T-helper 2 cell treated with Interferon-gamma antibody and Interleukin-4, amounts not matched to agents 5 μg/mL and 100 μg/mL, for 36 hours (primary cell): ENCODE measurements at regions not wholly inside any gene's neighbourhood (a gene's known extent, or its start where the extent isn't known, plus 50 kb on each side); places are given as distances from the start of the nearest gene placed in this dataset.
A peak's percentile ranks its signal among the peaks of the same experiment; 100 is the strongest.

Experiments used
- DNase-seq: peaks from one replicate; pipeline ENCODE4 v3.0.0; 2021; ENCODE audit warnings: low spot score
- H3K27ac Mint-ChIP-seq: one replicate; pipeline ENCODE4 v1.8.0; 2021; ENCODE audit warnings: mild to moderate bottlenecking, mixed read lengths
- H3K27me3 Mint-ChIP-seq: one replicate; pipeline ENCODE4 v1.8.0; 2021; ENCODE audit warnings: low read depth, mixed read lengths
- H3K36me3 Mint-ChIP-seq: one replicate; pipeline ENCODE4 v1.8.0; 2021; ENCODE audit warnings: low read depth, mixed read lengths
- H3K4me1 Mint-ChIP-seq: one replicate; pipeline ENCODE4 v1.8.0; 2021; ENCODE audit warnings: low read depth, mixed read lengths
- H3K4me3 Mint-ChIP-seq: one replicate; pipeline ENCODE4 v1.8.0; 2022; ENCODE audit warnings: mild to moderate bottlenecking, moderate library complexity, mixed read lengths
- H3K9me3 Mint-ChIP-seq: one replicate; pipeline ENCODE4 v1.8.0; 2021; ENCODE audit warnings: mixed read lengths

DNA sequence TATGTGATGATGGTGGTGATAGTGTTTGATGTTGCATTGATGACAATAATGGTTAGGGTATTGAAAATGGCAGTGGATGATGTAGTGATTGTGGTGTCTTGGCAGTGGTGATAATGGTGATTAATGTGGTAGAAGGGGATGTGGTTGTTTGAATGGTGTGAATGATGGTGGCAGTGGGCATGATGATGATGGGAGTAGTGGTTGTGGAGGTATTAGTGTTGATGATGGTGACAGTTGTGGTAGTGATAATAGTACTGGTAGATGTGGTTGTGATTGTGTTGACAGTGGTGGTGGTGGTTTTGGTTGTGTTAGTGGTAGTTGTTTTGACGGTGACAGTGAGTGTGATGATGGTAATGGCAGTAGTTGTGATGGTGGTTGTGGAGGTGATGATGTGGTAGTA is 1049.0 kb downstream of the VRK1 start:
- Mint-ChIP-seq H3K4me3 (no peak overlapping the region), H3K36me3 (no peaks in the 10 kb centered on the region), H3K9me3 (no peaks in the 10 kb centered on the region), H3K27me3 (peaks cover 14% of the 10 kb centered on the region), H3K27ac (no peak overlapping the region), H3K4me1 (peaks cover 7% of the 10 kb centered on the region)
- DNase-seq, result no peak

DNA sequence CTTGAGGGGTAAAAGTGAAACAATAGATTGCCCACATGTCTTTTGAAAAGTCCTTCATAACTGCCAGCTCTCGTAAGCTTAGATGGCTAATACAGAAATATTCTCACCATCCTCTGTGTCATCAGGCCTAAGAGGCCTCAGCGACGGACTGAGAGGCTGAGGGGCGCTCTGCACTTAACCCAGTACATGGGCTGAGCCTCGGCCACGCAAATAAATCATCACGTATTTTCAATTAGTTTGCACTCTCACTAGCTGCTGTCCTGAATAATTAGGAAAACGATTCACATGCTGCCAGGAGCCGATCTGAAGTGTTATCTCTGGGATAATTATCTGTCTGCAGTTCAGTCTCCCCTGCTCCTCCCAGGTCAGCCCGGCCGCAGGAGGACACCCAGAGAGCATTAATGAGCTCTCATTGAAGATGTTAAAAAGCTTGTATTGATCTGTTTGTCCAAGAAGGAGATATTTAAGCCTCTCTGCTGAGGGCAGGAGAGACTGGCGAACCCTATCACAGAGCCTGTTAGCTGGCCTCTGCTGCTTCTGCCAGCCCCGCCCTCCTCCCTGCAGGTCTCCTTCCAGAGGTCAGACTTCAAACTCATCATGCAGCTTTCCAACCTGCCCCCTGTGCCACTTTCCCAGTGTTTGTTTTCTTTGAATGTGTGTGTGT is 1051.3 kb downstream of the VRK1 start:
- Mint-ChIP-seq H3K4me1 (no peaks in the 10 kb centered on the region), H3K27ac (no peak overlapping the region), H3K27me3 (peaks cover 10% of the 10 kb centered on the region), H3K36me3 (no peaks in the 10 kb centered on the region), H3K4me3 (no peak overlapping the region), H3K9me3 (no peaks in the 10 kb centered on the region)
- no peak for DNase-seq

DNA sequence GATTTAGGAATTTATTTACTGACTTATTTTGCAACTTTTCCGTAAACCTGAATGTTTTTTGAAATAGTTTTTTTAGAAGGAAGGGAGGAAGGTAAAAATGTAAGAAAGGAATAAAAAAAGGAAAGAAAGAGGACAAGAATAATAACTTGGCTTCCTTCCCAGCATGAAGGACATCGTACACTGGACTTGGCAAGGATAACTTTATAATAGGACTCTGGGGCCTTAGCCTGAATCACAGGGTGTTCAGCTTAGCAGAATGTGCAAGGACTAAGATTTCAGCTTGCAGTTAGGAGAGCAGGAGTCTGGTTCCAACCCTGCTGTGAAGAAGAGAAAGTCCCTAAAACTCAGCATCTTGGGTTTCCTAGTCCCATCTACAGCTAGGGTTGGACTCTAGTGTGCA is 1053.3 kb downstream of the VRK1 start:
- Mint-ChIP-seq H3K27ac (no peak overlapping the region), H3K9me3 (no peaks in the 10 kb centered on the region), H3K4me3 (no peak overlapping the region), H3K36me3 (no peaks in the 10 kb centered on the region), H3K4me1 (no peaks in the 10 kb centered on the region), H3K27me3 (peaks cover 10% of the 10 kb centered on the region)
- DNase-seq, result no peak

DNA sequence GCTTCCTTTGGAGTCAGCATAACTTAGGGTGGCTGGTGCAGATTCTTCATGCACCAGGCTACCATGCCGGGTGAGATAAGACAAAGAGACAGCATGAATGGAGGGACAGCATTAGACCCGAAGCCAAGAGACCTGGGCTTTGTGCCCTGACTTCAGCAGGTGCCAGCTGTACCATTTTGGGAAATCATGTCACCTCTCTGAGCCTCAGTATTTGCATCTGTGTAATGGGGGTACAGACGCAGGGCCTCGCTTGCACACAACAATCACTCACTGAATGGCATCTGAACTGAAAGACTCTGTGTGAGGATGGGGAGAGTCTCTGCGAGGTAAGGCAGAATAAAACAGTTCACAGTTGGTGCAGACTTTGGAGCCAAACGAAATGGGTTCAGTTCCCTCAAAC is 1053.7 kb downstream of the VRK1 start:
- Mint-ChIP-seq H3K4me3 (no peak overlapping the region), H3K36me3 (no peaks in the 10 kb centered on the region), H3K27ac (no peak overlapping the region), H3K4me1 (no peaks in the 10 kb centered on the region), H3K27me3 (peaks cover 10% of the 10 kb centered on the region), H3K9me3 (no peaks in the 10 kb centered on the region)
- no peak for DNase-seq

DNA sequence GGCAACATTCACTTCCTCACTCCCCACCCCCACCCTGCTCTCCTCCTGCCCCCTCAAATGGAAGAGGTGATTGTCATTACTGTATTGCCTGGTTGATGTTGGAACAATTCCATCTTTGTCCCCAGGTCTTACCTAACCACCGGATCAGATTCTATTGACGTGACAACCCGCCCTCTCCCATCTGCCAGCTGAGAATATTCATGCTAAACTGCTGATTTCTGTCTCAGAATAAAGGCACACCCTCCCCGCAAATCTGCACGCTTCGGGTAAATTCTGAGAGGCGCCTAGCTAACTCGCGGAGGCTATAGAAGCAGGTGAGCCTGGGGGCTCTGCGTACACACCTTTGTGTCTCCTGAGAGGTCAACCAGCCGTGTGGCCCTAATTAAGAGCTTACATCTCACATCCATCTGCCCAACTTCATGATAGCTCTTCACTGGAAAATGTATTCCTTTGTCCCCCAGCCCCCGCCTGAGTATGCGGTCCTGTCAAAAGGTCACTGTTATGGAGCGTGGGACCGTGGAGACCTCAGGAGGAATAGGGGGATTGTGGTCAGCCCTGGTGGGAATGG is 1054.3 kb downstream of the VRK1 start:
- Mint-ChIP-seq H3K9me3 (no peaks in the 10 kb centered on the region), H3K27ac (no peak overlapping the region), H3K27me3 (peaks cover 12% of the 10 kb centered on the region), H3K4me1 (no peaks in the 10 kb centered on the region), H3K4me3 (no peak overlapping the region), H3K36me3 (no peaks in the 10 kb centered on the region)
- DNase-seq, result no peak

DNA sequence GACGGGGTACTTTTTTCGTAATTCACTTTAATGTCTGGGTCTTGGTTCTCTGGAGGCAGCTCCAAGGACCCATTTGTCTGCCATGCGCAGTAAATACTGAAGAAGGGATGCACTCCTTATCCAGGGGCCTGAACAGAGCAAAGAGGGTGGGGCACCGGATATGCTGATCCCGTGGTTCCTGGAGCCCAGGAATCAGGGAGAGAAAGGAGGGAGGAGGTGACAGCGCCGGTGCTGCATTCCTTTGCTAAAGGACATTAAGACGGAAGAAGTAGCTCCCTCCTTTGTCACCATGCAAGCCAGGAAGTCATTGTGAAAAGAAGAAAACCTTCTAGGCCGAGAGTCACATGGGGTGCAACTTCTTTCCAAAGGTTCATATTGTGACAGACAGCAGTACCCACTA is 1057.7 kb downstream of the VRK1 start:
- Mint-ChIP-seq H3K36me3 (no peaks in the 10 kb centered on the region), H3K9me3 (no peaks in the 10 kb centered on the region), H3K4me3 (no peak overlapping the region), H3K4me1 (no peaks in the 10 kb centered on the region), H3K27ac (no peak overlapping the region), H3K27me3 (peaks cover 11% of the 10 kb centered on the region)
- DNase-seq, result no peak

DNA sequence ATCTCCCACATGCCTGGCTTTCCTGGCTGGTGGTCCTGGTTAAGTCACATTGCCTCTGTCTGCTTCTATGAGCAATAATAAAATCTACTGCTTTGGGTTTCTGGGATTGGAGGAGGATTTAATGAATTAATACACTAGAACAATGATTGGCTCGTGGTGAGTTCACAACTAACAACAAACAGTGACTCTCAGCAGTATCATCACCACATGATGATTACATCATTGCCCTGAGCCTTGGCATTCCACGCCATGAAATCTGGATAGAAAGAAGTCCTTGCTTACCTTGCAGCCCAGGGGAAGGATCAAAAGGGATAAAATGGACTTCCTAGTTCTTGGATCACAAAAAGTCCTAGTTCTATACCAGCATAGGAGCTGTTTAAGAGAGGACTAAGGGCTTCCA is 1069.0 kb downstream of the VRK1 start:
- Mint-ChIP-seq H3K4me3 (no peak overlapping the region), H3K27ac (no peak overlapping the region), H3K27me3 (peaks cover 4% of the 10 kb centered on the region), H3K9me3 (no peaks in the 10 kb centered on the region), H3K36me3 (no peaks in the 10 kb centered on the region), H3K4me1 (peaks cover 8% of the 10 kb centered on the region)
- DNase-seq, result no peak

DNA sequence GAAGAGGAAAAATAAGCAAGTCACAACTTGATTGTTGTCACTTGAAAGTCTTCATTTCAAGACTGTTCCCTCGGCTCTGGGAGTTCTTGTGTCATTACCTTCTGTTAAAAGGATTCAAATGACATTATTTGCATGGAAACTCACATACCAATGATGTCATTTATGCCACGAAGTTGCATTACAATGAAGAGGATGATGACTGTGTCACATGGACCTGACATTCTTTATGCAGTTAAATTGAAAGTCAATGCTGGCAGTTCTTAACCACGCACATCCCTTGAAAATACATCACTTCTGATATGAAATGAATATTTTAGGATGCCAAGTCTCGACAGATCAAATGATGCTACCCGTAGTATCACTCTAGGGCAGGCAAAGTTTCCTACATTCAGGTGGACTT is 1069.5 kb downstream of the VRK1 start:
- no peak overlapping the region for H3K27ac Mint-ChIP-seq
- no peak overlapping the region for H3K4me3 Mint-ChIP-seq
- no peaks in the 10 kb centered on the region for H3K36me3 Mint-ChIP-seq
- DNase-seq, result no peak
- H3K4me1 Mint-ChIP-seq, result peaks cover 8% of the 10 kb centered on the region
- H3K9me3 Mint-ChIP-seq, result no peaks in the 10 kb centered on the region
- peaks cover 8% of the 10 kb centered on the region for H3K27me3 Mint-ChIP-seq

DNA sequence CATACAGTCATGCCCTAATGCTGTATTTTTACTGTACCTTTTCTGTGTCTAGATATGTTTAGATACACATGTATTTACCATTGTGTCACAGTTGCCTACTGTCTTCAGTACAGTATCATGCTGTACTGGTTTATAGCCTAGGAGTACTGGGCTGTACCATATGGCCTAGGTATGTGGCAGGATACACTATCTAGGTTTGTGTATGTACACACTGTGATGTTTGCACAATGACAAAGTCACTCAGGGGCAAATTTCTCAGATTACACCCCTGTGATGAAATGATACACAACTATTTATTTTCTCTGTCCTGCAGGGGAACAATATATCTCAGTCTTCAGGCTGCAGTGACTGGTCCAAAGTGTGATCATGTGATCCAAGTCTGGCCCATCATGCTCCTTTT is 1076.1 kb downstream of the VRK1 start:
- Mint-ChIP-seq H3K36me3 (no peaks in the 10 kb centered on the region), H3K27me3 (peaks cover 8% of the 10 kb centered on the region), H3K9me3 (peaks cover 7% of the 10 kb centered on the region), H3K4me3 (no peak overlapping the region), H3K4me1 (peaks cover 14% of the 10 kb centered on the region), H3K27ac (no peak overlapping the region)
- no peak for DNase-seq

DNA sequence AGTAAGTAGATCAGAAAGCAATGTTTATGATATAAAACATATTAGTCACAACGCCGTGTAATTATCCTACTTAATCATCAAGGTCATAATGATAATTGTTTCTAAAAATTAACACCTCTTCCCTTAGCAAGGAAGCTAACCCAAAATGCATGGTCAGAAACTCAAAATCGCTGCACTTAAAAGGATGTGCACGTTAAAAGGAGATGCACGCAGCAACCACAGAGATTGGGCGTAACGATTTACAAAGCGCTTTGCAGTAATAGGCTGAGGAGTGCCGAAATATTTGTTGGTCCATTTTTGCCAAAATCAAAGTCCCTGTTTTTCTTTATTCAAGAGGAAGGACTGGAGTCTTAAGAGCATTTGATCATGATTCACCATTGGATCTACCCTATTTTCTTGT is 1077.2 kb downstream of the VRK1 start:
- Mint-ChIP-seq H3K9me3 (peaks cover 12% of the 10 kb centered on the region), H3K36me3 (peaks cover 3% of the 10 kb centered on the region), H3K27me3 (peaks cover 8% of the 10 kb centered on the region), H3K27ac (no peak overlapping the region), H3K4me3 (no peak overlapping the region), H3K4me1 (peaks cover 24% of the 10 kb centered on the region)
- DNase-seq, result no peak

DNA sequence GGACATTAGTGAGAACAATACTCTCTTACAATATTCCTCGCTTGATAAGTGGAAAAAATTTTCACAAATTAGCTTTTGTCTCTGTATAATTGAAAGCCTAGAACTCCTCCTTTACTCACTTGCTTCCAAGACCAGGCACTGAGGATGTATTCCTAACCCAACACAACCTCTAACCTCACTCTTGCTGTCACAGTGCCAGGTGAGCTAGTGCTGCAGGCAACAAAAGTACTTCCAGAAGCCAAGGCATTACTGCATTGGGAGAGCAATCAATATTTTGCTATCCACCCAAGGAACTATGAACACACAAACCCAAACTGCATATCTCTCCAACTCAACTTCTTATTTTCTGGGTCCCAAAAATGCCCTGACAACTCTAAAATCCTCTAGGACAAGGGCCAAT is 1081.0 kb downstream of the VRK1 start:
- DNase-seq, result no peak
- Mint-ChIP-seq H3K9me3 (peaks cover 20% of the 10 kb centered on the region), H3K4me3 (no peak overlapping the region), H3K27me3 (no peaks in the 10 kb centered on the region), H3K27ac (peak overlapping the region; percentile 3), H3K4me1 (peaks cover 24% of the 10 kb centered on the region), H3K36me3 (peaks cover 4% of the 10 kb centered on the region)

DNA sequence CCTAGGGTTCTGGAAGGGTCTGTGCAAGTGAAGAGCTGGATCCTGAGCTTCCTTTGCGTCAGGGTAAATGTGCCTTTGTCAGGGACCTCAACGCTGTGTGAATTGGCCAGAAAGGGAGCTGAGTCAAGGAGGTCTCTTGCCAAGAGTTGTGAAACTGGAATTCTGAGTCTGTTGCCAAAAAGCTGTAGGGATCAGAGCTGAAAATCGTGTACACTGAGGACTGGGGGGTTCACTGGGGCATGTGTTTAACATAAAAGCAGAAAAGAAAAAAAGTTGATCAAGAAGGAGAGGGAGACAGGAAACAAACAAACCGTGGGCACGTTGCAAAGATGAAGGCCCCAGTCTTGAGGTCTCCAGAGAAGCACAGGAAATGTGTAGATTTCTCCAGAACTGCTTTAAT is 1081.5 kb downstream of the VRK1 start:
- no peaks in the 10 kb centered on the region for H3K27me3 Mint-ChIP-seq
- peak overlapping the region; percentile 3 for H3K27ac Mint-ChIP-seq
- peaks cover 20% of the 10 kb centered on the region for H3K9me3 Mint-ChIP-seq
- no peak for DNase-seq
- H3K4me3 Mint-ChIP-seq, result no peak overlapping the region
- H3K36me3 Mint-ChIP-seq, result peaks cover 4% of the 10 kb centered on the region
- peaks cover 22% of the 10 kb centered on the region for H3K4me1 Mint-ChIP-seq

DNA sequence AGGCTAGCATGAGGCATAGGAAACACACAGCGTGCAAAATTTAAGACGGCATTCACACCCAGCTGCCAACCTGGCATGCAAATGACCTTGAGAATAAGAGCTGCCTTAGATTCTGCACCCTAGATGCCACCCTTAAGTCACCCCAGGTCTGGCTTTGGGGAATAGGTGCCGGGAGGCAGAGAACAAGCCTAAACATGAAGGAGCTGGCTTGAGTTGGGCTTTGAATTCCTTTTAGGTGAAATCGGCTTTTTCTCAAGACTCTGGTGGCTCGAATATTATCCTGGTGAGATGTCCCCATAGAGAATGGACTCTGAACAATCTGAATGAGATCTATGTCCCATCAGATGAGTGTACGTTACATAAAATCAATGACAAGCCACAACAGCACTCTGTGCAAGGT is 1090.5 kb downstream of the VRK1 start:
- H3K9me3 Mint-ChIP-seq, result peaks cover 4% of the 10 kb centered on the region
- H3K27ac Mint-ChIP-seq, result no peak overlapping the region
- H3K27me3 Mint-ChIP-seq, result no peaks in the 10 kb centered on the region
- no peaks in the 10 kb centered on the region for H3K36me3 Mint-ChIP-seq
- H3K4me3 Mint-ChIP-seq, result no peak overlapping the region
- peaks cover 3% of the 10 kb centered on the region for H3K4me1 Mint-ChIP-seq
- DNase-seq, result no peak

DNA sequence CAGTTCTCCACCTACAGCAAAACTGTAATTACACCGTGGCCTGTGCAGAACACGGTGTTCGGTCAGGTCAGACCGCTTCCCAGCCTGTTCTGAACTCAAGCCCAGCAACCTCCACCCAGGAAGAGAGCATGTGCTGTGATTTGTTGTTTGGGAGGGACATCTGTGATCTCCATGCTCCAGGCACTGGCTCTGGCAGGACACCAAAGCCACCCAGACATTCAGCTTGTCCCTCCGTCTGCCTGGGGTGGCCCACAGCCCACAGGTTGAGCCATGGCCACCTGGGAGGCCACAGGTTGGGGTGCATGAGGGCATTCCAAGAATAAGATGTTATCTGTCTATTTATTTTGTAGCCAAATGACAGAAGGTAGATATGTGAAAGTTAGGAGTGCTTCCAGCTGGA is 1091.1 kb downstream of the VRK1 start:
- Mint-ChIP-seq H3K4me3 (no peak overlapping the region), H3K36me3 (no peaks in the 10 kb centered on the region), H3K9me3 (peaks cover 4% of the 10 kb centered on the region), H3K27ac (no peak overlapping the region), H3K4me1 (peaks cover 3% of the 10 kb centered on the region), H3K27me3 (no peaks in the 10 kb centered on the region)
- no peak for DNase-seq

DNA sequence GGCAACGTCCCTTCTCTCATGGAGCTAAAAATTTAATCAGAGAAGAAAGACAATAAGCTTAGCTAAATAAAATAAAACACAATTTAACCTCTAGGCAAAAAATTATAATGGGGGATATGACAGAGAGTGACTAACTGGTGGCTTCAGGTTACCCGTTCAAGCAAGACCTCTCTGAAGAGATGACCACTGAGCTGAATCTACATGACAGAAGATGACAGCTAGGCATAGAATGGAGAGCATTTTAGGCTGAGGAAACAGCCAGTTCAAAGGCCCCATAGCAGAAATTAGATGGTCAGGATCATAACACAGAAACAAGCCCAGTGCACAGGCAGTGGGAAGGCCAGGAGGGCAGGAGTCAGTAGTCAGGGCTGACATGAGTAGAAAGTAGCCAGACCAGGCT is 1094.3 kb downstream of the VRK1 start:
- H3K36me3 Mint-ChIP-seq, result no peaks in the 10 kb centered on the region
- H3K27me3 Mint-ChIP-seq, result no peaks in the 10 kb centered on the region
- H3K27ac Mint-ChIP-seq, result no peak overlapping the region
- no peaks in the 10 kb centered on the region for H3K4me1 Mint-ChIP-seq
- no peak overlapping the region for H3K4me3 Mint-ChIP-seq
- peaks cover 4% of the 10 kb centered on the region for H3K9me3 Mint-ChIP-seq
- DNase-seq, result no peak
